Caco-2 (cell line): ENCODE measurements at regions not wholly inside any gene's neighbourhood (a gene's known extent, or its start where the extent isn't known, plus 50 kb on each side); places are given as distances from the start of the nearest gene placed in this dataset.

Experiments used
- BruUV-seq: library from RNA; stranded (reverse); fragments of 400-500 nt; replicated peaks from 2 replicates; lab custom pipeline; 2021; lab: Mats Ljungman, UMichigan
- CTCF ChIA-PET: fragments of 300-600 bp; sonication (Branson Sonifier 250); formaldehyde crosslinking; loops from one replicate; lab custom pipeline; 2022; ENCODE audit warnings: antibody characterized with exemption; lab: Charles Lee
- POLR2A ChIA-PET: fragments of 300-600 bp; sonication (Branson Sonifier 250); formaldehyde crosslinking; loops from one replicate; lab custom pipeline; 2022; ENCODE audit warnings: antibody characterized with exemption; lab: Charles Lee
- DNase-seq, 2 experiments: peaks; one replicate each; pipeline versions ENCODE4 v3.0.0 to v3.0.0-alpha.2; 2020 to 2022
- H3K27me3 ChIP-seq: replicated peaks from 2 replicates; pipeline ENCODE4 v1.6.0; 2011; ENCODE audit warnings: low read length; ENCODE audit not compliant: control insufficient read depth, insufficient read depth
- H3K36me3 ChIP-seq: 2 replicates; pipeline ENCODE4 v1.5.1; 2011; ENCODE audit warnings: low read length; ENCODE audit not compliant: control insufficient read depth, insufficient read depth
- H3K4me1 ChIP-seq: fragments of 250-450 bp; sonication (Bioruptor Pico); 2 replicates; pipeline ENCODE4 v1.5.1; 2020; ENCODE audit warnings: mild to moderate bottlenecking
- H3K4me3 ChIP-seq: 2 replicates; pipeline ENCODE4 v1.5.1; 2011; ENCODE audit warnings: low read depth, mild to moderate bottlenecking, control low read depth, low read length
- H3K9me3 ChIP-seq: fragments of 250-450 bp; sonication (Bioruptor Pico); 2 replicates; pipeline ENCODE4 v1.5.1; 2020; ENCODE audit warnings: mild to moderate bottlenecking, moderate library complexity
- H3K27ac Mint-ChIP-seq: one replicate; pipeline ENCODE4 v1.8.0; 2022; ENCODE audit warnings: mixed read lengths; ENCODE audit not compliant: unreplicated experiment
- H3K27me3 Mint-ChIP-seq: one replicate; pipeline ENCODE4 v1.8.0; 2022; ENCODE audit warnings: mixed read lengths; ENCODE audit not compliant: insufficient read depth, unreplicated experiment
- H3K36me3 Mint-ChIP-seq: one replicate; pipeline ENCODE4 v1.8.0; 2022; ENCODE audit warnings: mild to moderate bottlenecking, mixed read lengths; ENCODE audit not compliant: insufficient read depth, unreplicated experiment
- H3K4me1 Mint-ChIP-seq: one replicate; pipeline ENCODE4 v1.8.0; 2022; ENCODE audit warnings: low read depth, mixed read lengths; ENCODE audit not compliant: unreplicated experiment
- H3K4me3 Mint-ChIP-seq: one replicate; pipeline ENCODE4 v1.8.0; 2022; ENCODE audit warnings: mild to moderate bottlenecking, moderate library complexity, mixed read lengths; ENCODE audit not compliant: unreplicated experiment
- H3K9me3 Mint-ChIP-seq: one replicate; pipeline ENCODE4 v1.8.0; 2022; ENCODE audit warnings: mixed read lengths; ENCODE audit not compliant: unreplicated experiment
- intact Hi-C: fragments of 100-400 bp; cut with micrococcal nuclease; formaldehyde crosslinking; loops from one replicate; pipeline ENCODE4 v1.10.0; 2022; ENCODE audit not compliant: unreplicated experiment
- TF ChIP-seq, protein P1 (sequence below), 2 experiments: fragments of 200-600 bp in 1 of 2; IDR thresholded peaks; 1 replicate in 1 of 2; 2 replicates in 1 of 2; pipeline versions ENCODE4 v1.5.1 to v1.8.0; 2011 to 2022; ENCODE audit warnings: antibody characterized with exemption in 1 of 2, control low read depth in 1 of 2, inconsistent platforms in 1 of 2, low read depth in 1 of 2, low read length in 1 of 2, mild to moderate bottlenecking in 1 of 2, moderate library complexity in 1 of 2; ENCODE audit not compliant: insufficient read depth in 1 of 2, severe bottlenecking in 1 of 2, unreplicated experiment in 1 of 2

DNA sequence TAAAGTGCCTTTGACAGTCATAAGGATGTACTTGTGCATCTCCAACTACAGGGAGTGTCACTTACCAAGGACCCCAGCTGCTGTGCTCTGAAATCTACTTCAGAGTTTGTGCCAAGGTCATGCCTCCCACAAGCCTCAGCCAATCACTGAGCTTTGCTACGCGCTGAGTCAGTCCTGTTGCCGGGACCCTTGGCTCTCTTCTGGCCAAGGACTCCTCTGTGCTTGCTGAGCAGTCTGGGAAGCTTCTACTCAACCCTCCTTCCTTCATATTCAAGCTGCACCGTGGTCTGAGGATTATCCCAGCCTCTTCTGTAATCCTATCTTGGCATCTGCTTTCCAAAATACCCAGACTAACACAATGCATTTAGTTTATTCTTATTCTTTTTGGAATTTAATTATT, 398.9 kb upstream of the FANCL start:
- H3K4me1 ChIP-seq: peaks cover 22% of the 10 kb centered on the region
- no peaks in the 10 kb centered on the region for H3K9me3 Mint-ChIP-seq
- no peak overlapping the region for H3K4me3 ChIP-seq
- no peaks in the 10 kb centered on the region for H3K27me3 Mint-ChIP-seq
- H3K27ac Mint-ChIP-seq: no peak overlapping the region
- no peaks in the 10 kb centered on the region for H3K36me3 ChIP-seq
- no peaks in the 10 kb centered on the region for H3K9me3 ChIP-seq
- BruUV-seq: no TSS peak
- no peak for DNase-seq
- intact Hi-C loops: no loop called here
- TF ChIP-seq, protein P1, sequence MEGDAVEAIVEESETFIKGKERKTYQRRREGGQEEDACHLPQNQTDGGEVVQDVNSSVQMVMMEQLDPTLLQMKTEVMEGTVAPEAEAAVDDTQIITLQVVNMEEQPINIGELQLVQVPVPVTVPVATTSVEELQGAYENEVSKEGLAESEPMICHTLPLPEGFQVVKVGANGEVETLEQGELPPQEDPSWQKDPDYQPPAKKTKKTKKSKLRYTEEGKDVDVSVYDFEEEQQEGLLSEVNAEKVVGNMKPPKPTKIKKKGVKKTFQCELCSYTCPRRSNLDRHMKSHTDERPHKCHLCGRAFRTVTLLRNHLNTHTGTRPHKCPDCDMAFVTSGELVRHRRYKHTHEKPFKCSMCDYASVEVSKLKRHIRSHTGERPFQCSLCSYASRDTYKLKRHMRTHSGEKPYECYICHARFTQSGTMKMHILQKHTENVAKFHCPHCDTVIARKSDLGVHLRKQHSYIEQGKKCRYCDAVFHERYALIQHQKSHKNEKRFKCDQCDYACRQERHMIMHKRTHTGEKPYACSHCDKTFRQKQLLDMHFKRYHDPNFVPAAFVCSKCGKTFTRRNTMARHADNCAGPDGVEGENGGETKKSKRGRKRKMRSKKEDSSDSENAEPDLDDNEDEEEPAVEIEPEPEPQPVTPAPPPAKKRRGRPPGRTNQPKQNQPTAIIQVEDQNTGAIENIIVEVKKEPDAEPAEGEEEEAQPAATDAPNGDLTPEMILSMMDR (IDR thresholded peaks at IDR 0.05; ENCODE audit: insufficient read depth in 1 of 2, low read depth in 1 of 2, low read length in 1 of 2, severe bottlenecking in 1 of 2, unreplicated experiment in 1 of 2): no peak
- ChIA-PET POLR2A (no interaction called here), CTCF (no interaction called here)
- H3K36me3 Mint-ChIP-seq: no peaks in the 10 kb centered on the region
- H3K4me1 Mint-ChIP-seq: peaks cover 9% of the 10 kb centered on the region
- no peaks in the 10 kb centered on the region for H3K27me3 ChIP-seq
- H3K4me3 Mint-ChIP-seq: no peak overlapping the region

DNA sequence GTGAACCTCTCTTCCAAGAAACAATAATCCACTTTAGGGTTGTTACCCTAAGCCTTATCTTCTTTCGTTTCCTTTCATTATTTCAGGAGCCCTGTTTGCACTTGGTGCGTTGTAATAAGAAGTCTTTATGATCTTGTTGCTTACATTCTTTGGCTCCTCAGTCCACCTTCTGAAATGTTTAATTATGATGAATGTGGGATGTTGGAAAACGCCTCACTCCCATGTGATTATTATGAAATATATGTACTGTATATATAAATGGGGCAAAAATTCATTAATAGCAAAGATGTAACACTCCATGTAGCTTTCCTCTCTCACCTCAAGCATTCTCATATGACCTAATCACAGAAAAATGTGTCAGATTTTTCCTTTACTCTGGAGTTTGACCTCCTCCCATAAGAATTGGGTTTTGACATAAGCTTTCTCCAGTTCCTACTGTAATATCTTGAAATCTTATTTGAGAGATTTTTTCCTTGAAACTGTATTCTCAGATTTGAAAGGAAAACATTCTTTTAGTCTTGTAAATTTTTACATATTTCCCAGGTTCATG, 397.2 kb upstream of the FANCL start:
- Histone ChIP-seq H3K4me1 (peaks cover 36% of the 10 kb centered on the region), H3K4me3 (no peak overlapping the region), H3K9me3 (no peaks in the 10 kb centered on the region), H3K27me3 (no peaks in the 10 kb centered on the region), H3K36me3 (no peaks in the 10 kb centered on the region)
- Mint-ChIP-seq H3K4me3 (peak overlapping the region; percentile 25), H3K36me3 (no peaks in the 10 kb centered on the region), H3K27me3 (no peaks in the 10 kb centered on the region), H3K9me3 (no peaks in the 10 kb centered on the region), H3K4me1 (peaks cover 15% of the 10 kb centered on the region), H3K27ac (no peak overlapping the region)
- DNase-seq: no peak
- BruUV-seq: no TSS peak
- intact Hi-C loops: no loop called here
- POLR2A ChIA-PET: no interaction called here
- CTCF ChIA-PET: no interaction called here
- TF ChIP-seq, protein P1 (IDR thresholded peaks at IDR 0.05; ENCODE audit: insufficient read depth in 1 of 2, low read depth in 1 of 2, low read length in 1 of 2, severe bottlenecking in 1 of 2, unreplicated experiment in 1 of 2): no peak

DNA sequence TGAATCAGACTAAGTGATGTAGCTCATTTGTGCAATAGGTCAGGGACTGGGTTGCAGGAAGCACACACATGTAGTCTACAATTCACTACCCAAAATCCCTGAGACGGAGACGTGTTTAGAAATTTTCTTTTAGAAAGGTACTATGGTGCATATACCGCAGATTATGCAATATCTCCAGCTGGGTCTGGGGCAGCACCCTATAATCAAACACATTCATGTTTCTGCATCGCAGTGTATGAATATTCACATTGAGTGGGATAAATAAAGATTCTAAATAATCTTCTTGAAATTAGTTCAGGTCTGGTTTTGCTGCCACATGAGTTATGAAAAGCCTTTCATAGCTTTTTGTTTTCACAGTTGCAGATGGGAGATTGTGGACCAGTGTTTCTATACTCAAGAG, 395.7 kb upstream of the FANCL start:
- TF ChIP-seq, protein P1 (IDR thresholded peaks at IDR 0.05; ENCODE audit: insufficient read depth in 1 of 2, low read depth in 1 of 2, low read length in 1 of 2, severe bottlenecking in 1 of 2, unreplicated experiment in 1 of 2): no peak
- Histone ChIP-seq H3K4me3 (no peak overlapping the region), H3K9me3 (no peaks in the 10 kb centered on the region), H3K4me1 (peaks cover 37% of the 10 kb centered on the region), H3K27me3 (no peaks in the 10 kb centered on the region), H3K36me3 (no peaks in the 10 kb centered on the region)
- intact Hi-C loops: no loop called here
- no TSS peak for BruUV-seq
- H3K4me1 Mint-ChIP-seq: peaks cover 15% of the 10 kb centered on the region
- no peak overlapping the region for H3K27ac Mint-ChIP-seq
- ChIA-PET POLR2A (no interaction called here), CTCF (no interaction called here)
- no peaks in the 10 kb centered on the region for H3K9me3 Mint-ChIP-seq
- no peak overlapping the region for H3K4me3 Mint-ChIP-seq
- no peak for DNase-seq
- no peaks in the 10 kb centered on the region for H3K36me3 Mint-ChIP-seq
- no peaks in the 10 kb centered on the region for H3K27me3 Mint-ChIP-seq
